ENCODE measurements at regions not wholly inside any gene's neighbourhood (a gene's known extent, or its start where the extent isn't known, plus 50 kb on each side); places are given as distances from the start of the nearest gene placed in this dataset.

DNA sequence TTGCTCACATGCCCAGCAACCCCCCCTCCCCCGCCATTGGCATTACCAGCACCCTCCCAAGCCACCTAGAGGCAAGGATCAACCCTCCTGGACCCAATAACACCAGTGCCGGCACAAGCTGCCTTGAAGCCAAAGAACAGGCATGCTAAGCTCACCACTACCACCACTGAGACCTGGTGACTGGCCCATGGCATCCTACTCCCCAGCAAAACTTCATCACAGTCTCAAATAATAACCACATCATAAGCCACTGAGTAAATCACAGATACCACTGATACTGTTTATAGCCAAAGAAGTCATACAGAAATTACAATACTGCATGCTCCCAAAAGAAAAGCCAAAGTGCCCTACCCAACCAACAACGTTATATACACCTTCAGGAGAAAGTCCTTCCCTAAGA lies 73.6 kb upstream of the RPL34 start:
- TF ChIP-seq POLR2AphosphoS5 (IDR thresholded peaks at IDR 0.05) = no peak
- TF ChIP-seq, protein P1, sequence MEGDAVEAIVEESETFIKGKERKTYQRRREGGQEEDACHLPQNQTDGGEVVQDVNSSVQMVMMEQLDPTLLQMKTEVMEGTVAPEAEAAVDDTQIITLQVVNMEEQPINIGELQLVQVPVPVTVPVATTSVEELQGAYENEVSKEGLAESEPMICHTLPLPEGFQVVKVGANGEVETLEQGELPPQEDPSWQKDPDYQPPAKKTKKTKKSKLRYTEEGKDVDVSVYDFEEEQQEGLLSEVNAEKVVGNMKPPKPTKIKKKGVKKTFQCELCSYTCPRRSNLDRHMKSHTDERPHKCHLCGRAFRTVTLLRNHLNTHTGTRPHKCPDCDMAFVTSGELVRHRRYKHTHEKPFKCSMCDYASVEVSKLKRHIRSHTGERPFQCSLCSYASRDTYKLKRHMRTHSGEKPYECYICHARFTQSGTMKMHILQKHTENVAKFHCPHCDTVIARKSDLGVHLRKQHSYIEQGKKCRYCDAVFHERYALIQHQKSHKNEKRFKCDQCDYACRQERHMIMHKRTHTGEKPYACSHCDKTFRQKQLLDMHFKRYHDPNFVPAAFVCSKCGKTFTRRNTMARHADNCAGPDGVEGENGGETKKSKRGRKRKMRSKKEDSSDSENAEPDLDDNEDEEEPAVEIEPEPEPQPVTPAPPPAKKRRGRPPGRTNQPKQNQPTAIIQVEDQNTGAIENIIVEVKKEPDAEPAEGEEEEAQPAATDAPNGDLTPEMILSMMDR (IDR thresholded peaks at IDR 0.05) = no peak
- no peak for TF ChIP-seq POLR2A (IDR thresholded peaks at IDR 0.05)

Measured in prostate gland (tissue), 2 donors.